Panc1 (cell line): ENCODE measurements at regions not wholly inside any gene's neighbourhood (a gene's known extent, or its start where the extent isn't known, plus 50 kb on each side); places are given as distances from the start of the nearest gene placed in this dataset.

ENCODE experiments used
- SIN3A ChIP-seq: IDR thresholded peaks from 2 replicates; pipeline ENCODE4 v1.6.1; 2012; ENCODE audit warnings: low read depth, mild to moderate bottlenecking, low read length, moderate library complexity, borderline replicate concordance; ENCODE audit not compliant: insufficient read depth
- TF ChIP-seq, protein P1 (sequence below): fragments of 450-650 bp; IDR thresholded peaks from 2 replicates; pipeline ENCODE4 v1.5.1; 2017; ENCODE audit warnings: mild to moderate bottlenecking

DNA sequence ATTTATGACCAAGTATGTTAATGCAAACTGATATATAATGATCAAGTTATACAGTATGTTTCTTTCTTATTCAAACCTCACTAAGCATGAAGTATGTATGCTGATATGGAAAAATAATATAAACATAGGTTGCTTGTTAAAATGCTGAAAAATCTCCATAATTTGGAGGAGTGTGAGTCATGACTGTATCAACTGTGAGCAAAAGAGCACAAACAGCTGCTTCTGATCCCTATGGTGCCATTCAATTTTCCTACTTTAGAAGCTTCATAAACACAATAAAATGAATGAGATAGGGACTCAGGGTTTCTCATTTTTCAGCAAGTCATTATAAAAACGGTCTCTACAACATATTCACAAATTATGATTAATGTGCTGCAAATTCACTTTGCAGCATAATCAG is 129.9 kb upstream of the TFPI start:
- TF ChIP-seq, protein P1, sequence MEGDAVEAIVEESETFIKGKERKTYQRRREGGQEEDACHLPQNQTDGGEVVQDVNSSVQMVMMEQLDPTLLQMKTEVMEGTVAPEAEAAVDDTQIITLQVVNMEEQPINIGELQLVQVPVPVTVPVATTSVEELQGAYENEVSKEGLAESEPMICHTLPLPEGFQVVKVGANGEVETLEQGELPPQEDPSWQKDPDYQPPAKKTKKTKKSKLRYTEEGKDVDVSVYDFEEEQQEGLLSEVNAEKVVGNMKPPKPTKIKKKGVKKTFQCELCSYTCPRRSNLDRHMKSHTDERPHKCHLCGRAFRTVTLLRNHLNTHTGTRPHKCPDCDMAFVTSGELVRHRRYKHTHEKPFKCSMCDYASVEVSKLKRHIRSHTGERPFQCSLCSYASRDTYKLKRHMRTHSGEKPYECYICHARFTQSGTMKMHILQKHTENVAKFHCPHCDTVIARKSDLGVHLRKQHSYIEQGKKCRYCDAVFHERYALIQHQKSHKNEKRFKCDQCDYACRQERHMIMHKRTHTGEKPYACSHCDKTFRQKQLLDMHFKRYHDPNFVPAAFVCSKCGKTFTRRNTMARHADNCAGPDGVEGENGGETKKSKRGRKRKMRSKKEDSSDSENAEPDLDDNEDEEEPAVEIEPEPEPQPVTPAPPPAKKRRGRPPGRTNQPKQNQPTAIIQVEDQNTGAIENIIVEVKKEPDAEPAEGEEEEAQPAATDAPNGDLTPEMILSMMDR = no peak
- no peak for TF ChIP-seq SIN3A
